Peyer's patch (tissue), 4 donors: ENCODE measurements at regions not wholly inside any gene's neighbourhood (a gene's known extent, or its start where the extent isn't known, plus 50 kb on each side); places are given as distances from the start of the nearest gene placed in this dataset.

Experiments
- CTCF ChIP-seq, 6 experiments: fragments of 450-650 bp in 4 of 6; fragments of 200-600 bp in 2 of 6; sonication (generic) in 1 of 6; IDR thresholded peaks; one replicate each; pipeline ENCODE4 v1.5.1; 2017 to 2019; ENCODE audit warnings: antibody characterized with exemption in 6 of 6, mild to moderate bottlenecking in 3 of 6, moderate library complexity in 1 of 6
- POLR2A ChIP-seq, 2 donors: fragments of 450-650 bp; IDR thresholded peaks; one replicate each; pipeline ENCODE4 v1.5.1; 2017; ENCODE audit warnings: antibody characterized with exemption in 2 of 2, mild to moderate bottlenecking in 2 of 2, moderate library complexity in 2 of 2

DNA sequence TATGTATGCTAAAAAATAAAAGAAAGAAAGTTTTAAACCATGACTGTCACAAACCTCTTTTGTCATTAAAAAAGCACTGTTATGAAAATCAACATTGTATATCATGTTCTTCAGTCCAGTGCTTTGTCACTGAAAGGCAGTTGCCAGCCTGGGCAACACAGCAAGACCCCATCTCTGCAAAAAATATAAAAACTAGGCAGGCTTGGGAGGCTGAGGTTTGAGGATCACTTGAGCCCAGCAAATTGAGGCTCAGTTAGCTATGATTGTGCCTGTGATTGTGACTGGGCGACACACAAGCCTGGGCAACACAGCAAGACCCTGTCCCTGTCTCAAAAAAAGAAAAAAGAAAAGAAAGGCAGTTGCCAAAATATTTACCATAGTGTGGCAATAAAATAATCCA is 102.7 kb upstream of the NAP1L1 start:
- TF ChIP-seq CTCF (IDR thresholded peaks at IDR 0.05) (no peak), POLR2A (IDR thresholded peaks at IDR 0.05) (no peak)
